AG04450 (cell line): ENCODE measurements at regions not wholly inside any gene's neighbourhood (a gene's known extent, or its start where the extent isn't known, plus 50 kb on each side); places are given as distances from the start of the nearest gene placed in this dataset.

Source experiments
- CTCF ChIA-PET: fragments of 300-600, 350-600 bp; formaldehyde crosslinking; extraction: SDS; loops from one replicate; lab custom pipeline; 2022; ENCODE audit warnings: antibody characterized with exemption, inconsistent platforms; lab: Charles Lee
- POLR2A ChIA-PET: fragments of 350-600 bp; formaldehyde crosslinking; extraction: SDS; loops from one replicate; lab custom pipeline; 2021; ENCODE audit warnings: antibody characterized with exemption, inconsistent platforms; lab: Yijun Ruan, JAX
- DNase-seq: peaks from one replicate; pipeline ENCODE4 v3.0.0-alpha.2; 2011; ENCODE audit warnings: low read depth, low spot score
- H3K27ac ChIP-seq: one replicate; pipeline ENCODE4 v1.5.1; 2012; ENCODE audit warnings: low read depth, low read length, control low read depth
- H3K27me3 ChIP-seq: one replicate; pipeline ENCODE4 v1.6.0; 2012; ENCODE audit warnings: low read length; ENCODE audit not compliant: control insufficient read depth, insufficient read depth
- H3K4me3 ChIP-seq: 2 replicates; pipeline ENCODE4 v1.5.1; 2011; ENCODE audit warnings: mild to moderate bottlenecking, low read depth, low read length, control low read depth
- H3K9me3 ChIP-seq: 2 replicates; pipeline ENCODE4 v1.5.1; 2012; ENCODE audit warnings: low read length; ENCODE audit not compliant: control insufficient read depth, insufficient read depth
- CTCF ChIP-seq: IDR thresholded peaks from 2 replicates; pipeline ENCODE4 v1.5.1; 2011; ENCODE audit warnings: low read depth, low read length, control low read depth, inconsistent platforms

GRCh38 chr5:121500310-121500709 lies 351.4 kb upstream of the FTMT start:
- Histone ChIP-seq H3K9me3 (no peaks in the 10 kb centered on the region), H3K4me3 (no peak overlapping the region), H3K27me3 (no peaks in the 10 kb centered on the region), H3K27ac (no peak overlapping the region)
- no peak for TF ChIP-seq CTCF
- DNase-seq = no peak
- ChIA-PET POLR2A (no interaction called here), CTCF (no interaction called here)

GRCh38 chr5:121503111-121503840 lies 348.4 kb upstream of the FTMT start:
- ChIA-PET CTCF (no interaction called here), POLR2A (no interaction called here)
- H3K27me3 ChIP-seq = no peaks in the 10 kb centered on the region
- H3K4me3 ChIP-seq = no peak overlapping the region
- no peaks in the 10 kb centered on the region for H3K9me3 ChIP-seq
- no peak for DNase-seq
- no peak overlapping the region for H3K27ac ChIP-seq
- TF ChIP-seq CTCF = no peak

- H3K9me3 ChIP-seq = no peaks in the 10 kb centered on the region
- ChIA-PET CTCF (no interaction called here), POLR2A (no interaction called here)
- no peak for DNase-seq
- H3K27ac ChIP-seq = no peak overlapping the region
- no peak overlapping the region for H3K4me3 ChIP-seq
- TF ChIP-seq CTCF = no peak
- no peaks in the 10 kb centered on the region for H3K27me3 ChIP-seq
Observed at GRCh38 chr5:121516997-121517396, 334.7 kb upstream of the FTMT start.

GRCh38 chr5:121525706-121526105 lies 326.0 kb upstream of the FTMT start:
- no peak for DNase-seq
- Histone ChIP-seq H3K27ac (no peak overlapping the region), H3K9me3 (no peaks in the 10 kb centered on the region), H3K27me3 (no peaks in the 10 kb centered on the region), H3K4me3 (no peak overlapping the region)
- ChIA-PET POLR2A (no interaction called here), CTCF (no interaction called here)
- no peak for TF ChIP-seq CTCF

- POLR2A ChIA-PET = no interaction called here
- TF ChIP-seq CTCF = no peak
- no peak for DNase-seq
- H3K27me3 ChIP-seq = no peaks in the 10 kb centered on the region
- CTCF ChIA-PET = no interaction called here
- H3K9me3 ChIP-seq = no peaks in the 10 kb centered on the region
- H3K27ac ChIP-seq = no peak overlapping the region
- H3K4me3 ChIP-seq = no peak overlapping the region
Observed at GRCh38 chr5:121526908-121527307, 324.8 kb upstream of the FTMT start.
